ENCODE measurements at regions not wholly inside any gene's neighbourhood (a gene's known extent, or its start where the extent isn't known, plus 50 kb on each side); places are given as distances from the start of the nearest gene placed in this dataset.

DNA sequence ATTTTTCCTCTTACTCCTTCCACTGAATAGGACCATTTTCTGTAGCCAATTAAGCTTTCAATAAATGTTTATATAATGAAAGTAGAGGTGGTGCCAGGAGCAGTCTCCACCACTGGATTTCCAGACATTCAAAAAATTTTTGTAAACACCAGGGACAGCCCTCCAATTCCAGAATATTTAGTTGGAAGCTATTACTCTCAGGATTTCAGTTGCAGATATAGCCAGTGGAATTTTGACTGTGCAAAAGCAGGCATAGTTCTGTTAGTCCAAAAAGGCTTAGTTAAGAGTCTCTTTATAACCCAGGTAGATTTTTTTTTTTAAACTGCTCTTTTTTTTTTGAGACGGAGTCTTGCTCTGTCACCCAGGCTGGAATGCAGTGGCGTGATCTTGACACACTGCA lies 138.1 kb upstream of the DMRT1 start:
- peak overlapping the region; percentile 100 for H3K27ac ChIP-seq (ENCODE audit: low read depth, low read length)
- no CpG with 5 or more reads among the region's 2 CpGs for WGBS (ENCODE audit: extremely low coverage, insufficient coverage, insufficient read length)

DNA sequence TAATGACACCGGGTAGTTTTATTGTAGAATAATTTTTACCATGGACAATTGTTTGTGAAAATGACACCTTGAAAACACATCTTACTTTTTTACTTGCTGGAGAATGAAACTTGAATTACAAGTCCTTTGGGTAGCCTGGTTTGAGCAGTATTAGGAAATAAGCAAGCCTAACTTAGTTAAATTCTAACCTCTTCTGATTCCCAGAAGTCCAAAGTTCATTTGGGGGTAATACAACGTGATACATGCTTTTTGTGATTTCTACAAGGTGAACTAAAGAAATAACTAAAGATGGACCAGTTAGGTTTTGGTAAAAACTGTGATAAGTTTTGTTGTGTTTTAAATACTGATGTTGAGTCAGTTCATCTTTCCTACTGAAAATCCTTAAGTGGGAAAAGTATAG lies 135.4 kb upstream of the DMRT1 start:
- no peak overlapping the region for H2AFZ ChIP-seq (ENCODE audit: insufficient read depth, low read length, poor library complexity)
- no peak overlapping the region for H3K4ac ChIP-seq (ENCODE audit: low read depth, low read length)
- DNase-seq, result peak in 1 of 2 donors; percentile 17
- H3K4me3 ChIP-seq (ENCODE audit: low read depth, low read length), result no peak overlapping the region
- no peak overlapping the region for H4K8ac ChIP-seq (ENCODE audit: low read depth, low read length)
- no peak overlapping the region for H3K18ac ChIP-seq (ENCODE audit: low read length)
- H3K4me2 ChIP-seq (ENCODE audit: low read length), result no peak overlapping the region
- peaks cover 27 to 35% of the 10 kb centered on the region in 2 experiments for H3K4me1 ChIP-seq (ENCODE audit: control insufficient read depth in 1 of 2, insufficient read depth in 2 of 2, low read length in 2 of 2)
- no peak overlapping the region for H2BK120ac ChIP-seq (ENCODE audit: insufficient read depth, low read length, poor library complexity)
- peaks cover 60% of the 10 kb centered on the region for H3K79me1 ChIP-seq (ENCODE audit: low read length)
- H3K79me2 ChIP-seq (ENCODE audit: control insufficient read depth, insufficient read depth, low read length, poor library complexity), result peaks cover 28% of the 10 kb centered on the region
- no CpG with 5 or more reads among the region's 2 CpGs for WGBS (ENCODE audit: extremely low coverage, insufficient coverage, insufficient read length)
- peak overlapping the region; percentile 100 for H3K27ac ChIP-seq (ENCODE audit: low read depth, low read length)
- H3K36me3 ChIP-seq (ENCODE audit: control insufficient read depth in 1 of 2, insufficient read depth in 2 of 2, low read length in 2 of 2), result peaks cover 12 to 13% of the 10 kb centered on the region in 2 experiments
- H2BK12ac ChIP-seq (ENCODE audit: low read length), result no peak overlapping the region
- no peak overlapping the region for H3K14ac ChIP-seq (ENCODE audit: low read length)
- H2AK5ac ChIP-seq (ENCODE audit: low read length), result no peak overlapping the region
- H3K23ac ChIP-seq (ENCODE audit: low read length), result no peak overlapping the region
- no peak overlapping the region for H2BK5ac ChIP-seq (ENCODE audit: low read depth, low read length, poor library complexity)
- H3K9ac ChIP-seq (ENCODE audit: low read length), result no peak overlapping the region
- H3K9me3 ChIP-seq (ENCODE audit: insufficient read depth, low read depth, low read length), result no peaks in the 10 kb centered on the region
- no peak overlapping the region for H4K12ac ChIP-seq (ENCODE audit: low read depth, low read length)
- H4K91ac ChIP-seq (ENCODE audit: low read depth, low read length), result no peak overlapping the region
- H3K27me3 ChIP-seq (ENCODE audit: insufficient read depth, low read length), result no peaks in the 10 kb centered on the region

More for the DNA sequence above, 138.1 kb upstream of the DMRT1 start:
- Histone ChIP-seq H3K4me3 (ENCODE audit: low read depth, low read length) (no peak overlapping the region), H3K36me3 (ENCODE audit: control insufficient read depth in 1 of 2, insufficient read depth in 2 of 2, low read length in 2 of 2) (peaks cover 6 to 17% of the 10 kb centered on the region in 2 experiments), H3K4me1 (ENCODE audit: control insufficient read depth in 1 of 2, insufficient read depth in 2 of 2, low read length in 2 of 2) (peaks cover 30 to 40% of the 10 kb centered on the region in 2 experiments), H3K23ac (ENCODE audit: low read length) (no peak overlapping the region), H3K4me2 (ENCODE audit: low read length) (no peak overlapping the region), H2AK5ac (ENCODE audit: low read length) (no peak overlapping the region), H3K9ac (ENCODE audit: low read length) (no peak overlapping the region), H4K12ac (ENCODE audit: low read depth, low read length) (no peak overlapping the region), H3K79me2 (ENCODE audit: control insufficient read depth, insufficient read depth, low read length, poor library complexity) (peaks cover 20% of the 10 kb centered on the region), H3K9me3 (ENCODE audit: insufficient read depth, low read depth, low read length) (no peaks in the 10 kb centered on the region), H3K4ac (ENCODE audit: low read depth, low read length) (no peak overlapping the region), H2BK12ac (ENCODE audit: low read length) (no peak overlapping the region), H3K79me1 (ENCODE audit: low read length) (peaks cover 56% of the 10 kb centered on the region), H3K18ac (ENCODE audit: low read length) (no peak overlapping the region), H2BK5ac (ENCODE audit: low read depth, low read length, poor library complexity) (no peak overlapping the region), H2BK120ac (ENCODE audit: insufficient read depth, low read length, poor library complexity) (no peak overlapping the region), H3K27me3 (ENCODE audit: insufficient read depth, low read length) (no peaks in the 10 kb centered on the region), H4K8ac (ENCODE audit: low read depth, low read length) (no peak overlapping the region), H2AFZ (ENCODE audit: insufficient read depth, low read length, poor library complexity) (no peak overlapping the region), H4K91ac (ENCODE audit: low read depth, low read length) (peak overlapping the region; percentile 2), H3K14ac (ENCODE audit: low read length) (no peak overlapping the region)
- DNase-seq, result peak; percentile 59 to 84

DNA sequence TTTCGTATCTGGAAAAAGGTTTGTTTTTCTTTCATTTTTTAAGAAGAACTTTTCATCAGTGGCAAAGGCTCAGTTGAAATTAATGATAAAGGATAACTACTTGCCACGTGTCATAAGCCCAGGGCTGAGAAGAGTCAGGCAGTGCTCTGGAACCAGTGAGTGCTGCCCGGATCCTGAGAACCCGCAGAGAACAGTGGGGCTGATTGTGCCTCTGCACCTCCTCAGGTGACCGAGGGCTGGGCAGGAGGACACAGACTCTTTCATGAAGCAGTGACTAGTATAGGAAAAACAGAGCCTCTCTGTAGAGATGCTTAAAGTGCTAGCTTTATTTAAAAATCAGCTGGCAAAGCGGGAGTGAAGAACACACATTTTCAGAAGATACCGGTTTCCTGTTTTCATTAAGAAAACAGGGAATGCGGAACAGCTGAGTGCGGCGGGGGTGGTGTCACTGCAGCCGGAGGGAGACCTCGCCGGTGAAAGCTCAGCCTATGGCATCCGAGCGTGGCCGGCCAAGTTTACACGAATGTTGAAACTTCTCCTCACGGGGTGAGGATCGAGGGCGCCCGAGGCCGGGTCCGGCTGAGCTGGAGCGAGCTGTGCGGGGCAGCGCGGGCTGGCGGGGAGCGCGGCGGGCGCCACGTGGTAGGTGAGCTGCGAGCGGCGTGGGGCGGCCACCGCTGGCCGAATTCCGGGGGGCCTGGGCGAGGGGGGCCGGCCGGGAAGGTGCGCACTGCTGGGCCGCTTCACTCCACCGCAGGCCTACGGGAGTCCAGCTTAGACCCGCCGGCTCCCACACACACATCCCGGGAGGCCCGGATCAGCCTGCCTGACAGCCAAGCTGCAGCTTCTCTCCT lies 134.7 kb upstream of the DMRT1 start:
- H3K36me3 ChIP-seq (ENCODE audit: control insufficient read depth in 1 of 2, insufficient read depth in 2 of 2, low read length in 2 of 2), result peaks cover 16 to 17% of the 10 kb centered on the region in 2 experiments
- no peaks in the 10 kb centered on the region for H3K9me3 ChIP-seq (ENCODE audit: insufficient read depth, low read depth, low read length)
- peaks cover 33% of the 10 kb centered on the region for H3K79me2 ChIP-seq (ENCODE audit: control insufficient read depth, insufficient read depth, low read length, poor library complexity)
- H3K4me3 ChIP-seq (ENCODE audit: low read depth, low read length), result peak overlapping the region; percentile 53
- WGBS (ENCODE audit: extremely low coverage, insufficient coverage, insufficient read length), result no CpG with 5 or more reads among the region's 51 CpGs
- DNase-seq, result peak; percentile 80 to 83
- H3K4ac ChIP-seq (ENCODE audit: low read depth, low read length), result peak overlapping the region; percentile 93
- peaks cover 62% of the 10 kb centered on the region for H3K79me1 ChIP-seq (ENCODE audit: low read length)
- H4K12ac ChIP-seq (ENCODE audit: low read depth, low read length), result peak overlapping the region; percentile 78
- H3K14ac ChIP-seq (ENCODE audit: low read length), result peak overlapping the region; percentile 94
- peak overlapping the region; percentile 81 for H2AK5ac ChIP-seq (ENCODE audit: low read length)
- peak overlapping the region; percentile 100 for H3K27ac ChIP-seq (ENCODE audit: low read depth, low read length)
- peak overlapping the region; percentile 39 for H3K9ac ChIP-seq (ENCODE audit: low read length)
- peaks cover 25 to 34% of the 10 kb centered on the region in 2 experiments for H3K4me1 ChIP-seq (ENCODE audit: control insufficient read depth in 1 of 2, insufficient read depth in 2 of 2, low read length in 2 of 2)
- peak overlapping the region; percentile 36 for H3K4me2 ChIP-seq (ENCODE audit: low read length)
- H3K23ac ChIP-seq (ENCODE audit: low read length), result no peak overlapping the region
- H3K27me3 ChIP-seq (ENCODE audit: insufficient read depth, low read length), result no peaks in the 10 kb centered on the region
- H2AFZ ChIP-seq (ENCODE audit: insufficient read depth, low read length, poor library complexity), result peak overlapping the region; percentile 89
- H2BK12ac ChIP-seq (ENCODE audit: low read length), result peak overlapping the region; percentile 91
- H3K18ac ChIP-seq (ENCODE audit: low read length), result peak overlapping the region; percentile 97
- H2BK120ac ChIP-seq (ENCODE audit: insufficient read depth, low read length, poor library complexity), result peak overlapping the region; percentile 96
- peak overlapping the region; percentile 99 for H4K91ac ChIP-seq (ENCODE audit: low read depth, low read length)
- H2BK5ac ChIP-seq (ENCODE audit: low read depth, low read length, poor library complexity), result peak overlapping the region; percentile 100
- peak overlapping the region; percentile 89 for H4K8ac ChIP-seq (ENCODE audit: low read depth, low read length)

DNA sequence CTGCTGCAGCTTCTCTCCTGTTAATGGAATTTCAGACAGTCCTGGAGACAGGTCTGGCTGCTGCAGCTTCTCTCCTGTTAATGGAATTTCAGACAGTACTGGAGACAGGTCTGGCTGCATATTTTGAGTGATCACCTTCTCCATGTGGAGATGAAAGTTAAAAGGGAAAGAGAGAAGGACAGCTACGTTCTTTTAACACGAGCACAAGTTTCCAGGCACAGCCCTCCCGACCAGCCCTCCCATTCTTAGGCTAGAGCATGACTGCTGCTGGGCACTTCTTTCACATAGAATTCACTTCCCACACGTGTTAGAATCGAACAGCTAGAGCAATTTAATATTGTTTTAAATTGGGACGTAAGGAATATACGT lies 133.3 kb upstream of the DMRT1 start:
- WGBS (ENCODE audit: extremely low coverage, insufficient coverage, insufficient read length), result no CpG with 5 or more reads among the region's 7 CpGs
- Histone ChIP-seq H3K4me2 (ENCODE audit: low read length) (peak overlapping the region; percentile 55), H3K79me1 (ENCODE audit: low read length) (peaks cover 61% of the 10 kb centered on the region), H4K8ac (ENCODE audit: low read depth, low read length) (peak overlapping the region; percentile 99), H4K91ac (ENCODE audit: low read depth, low read length) (peak overlapping the region; percentile 99), H3K4me1 (ENCODE audit: control insufficient read depth in 1 of 2, insufficient read depth in 2 of 2, low read length in 2 of 2) (peaks cover 24 to 35% of the 10 kb centered on the region in 2 experiments), H2BK12ac (ENCODE audit: low read length) (no peak overlapping the region), H3K4me3 (ENCODE audit: low read depth, low read length) (no peak overlapping the region), H3K18ac (ENCODE audit: low read length) (no peak overlapping the region), H3K36me3 (ENCODE audit: control insufficient read depth in 1 of 2, insufficient read depth in 2 of 2, low read length in 2 of 2) (peaks cover 25 to 30% of the 10 kb centered on the region in 2 experiments), H2AFZ (ENCODE audit: insufficient read depth, low read length, poor library complexity) (no peak overlapping the region), H3K9ac (ENCODE audit: low read length) (no peak overlapping the region), H2BK120ac (ENCODE audit: insufficient read depth, low read length, poor library complexity) (peak overlapping the region; percentile 99), H3K27ac (ENCODE audit: low read depth, low read length) (peak overlapping the region; percentile 100), H2AK5ac (ENCODE audit: low read length) (no peak overlapping the region), H3K23ac (ENCODE audit: low read length) (no peak overlapping the region), H2BK5ac (ENCODE audit: low read depth, low read length, poor library complexity) (peak overlapping the region; percentile 100), H3K27me3 (ENCODE audit: insufficient read depth, low read length) (no peaks in the 10 kb centered on the region), H3K14ac (ENCODE audit: low read length) (no peak overlapping the region), H4K12ac (ENCODE audit: low read depth, low read length) (no peak overlapping the region), H3K4ac (ENCODE audit: low read depth, low read length) (no peak overlapping the region), H3K79me2 (ENCODE audit: control insufficient read depth, insufficient read depth, low read length, poor library complexity) (peaks cover 37% of the 10 kb centered on the region), H3K9me3 (ENCODE audit: insufficient read depth, low read depth, low read length) (peaks cover 1% of the 10 kb centered on the region)
- peak; percentile 74 to 89 for DNase-seq

Data from trophoblast cell (in vitro differentiated cells and primary cell).